Fibroblast of lung (primary cell): ENCODE measurements at regions not wholly inside any gene's neighbourhood (a gene's known extent, or its start where the extent isn't known, plus 50 kb on each side); places are given as distances from the start of the nearest gene placed in this dataset.
A peak's percentile ranks its signal among the peaks of the same experiment; 100 is the strongest.

Source experiments
- DNase-seq, 2 donors: peaks; one replicate each; pipeline versions ENCODE4 v3.0.0 to v3.0.0-alpha.2; 2010; ENCODE audit warnings: low read depth in 2 of 2
- H2AFZ ChIP-seq: 2 replicates; pipeline ENCODE4 v1.5.1; 2012; ENCODE audit warnings: low read length, control low read depth, inconsistent platforms
- H3K27ac ChIP-seq: 2 replicates; pipeline ENCODE4 v1.5.1; 2011; ENCODE audit warnings: low read length, control low read depth; ENCODE audit not compliant: insufficient read depth
- H3K27me3 ChIP-seq: 2 replicates; pipeline ENCODE4 v1.5.1; 2011; ENCODE audit warnings: mild to moderate bottlenecking, low read length; ENCODE audit not compliant: control insufficient read depth, insufficient read depth
- H3K36me3 ChIP-seq: 2 replicates; pipeline ENCODE4 v1.5.1; 2011; ENCODE audit warnings: low read length; ENCODE audit not compliant: control insufficient read depth, insufficient read depth
- H3K4me1 ChIP-seq: 2 replicates; pipeline ENCODE4 v1.5.1; 2011; ENCODE audit warnings: low read length; ENCODE audit not compliant: control insufficient read depth, insufficient read depth; ENCODE audit errors: extremely low read depth
- H3K4me2 ChIP-seq: 2 replicates; pipeline ENCODE4 v1.5.1; 2011; ENCODE audit warnings: low read length, control low read depth; ENCODE audit not compliant: insufficient read depth; ENCODE audit errors: extremely low read depth
- H3K4me3 ChIP-seq, 4 experiments: fragments of 200-600 bp in 1 of 4; sonication (generic) in 1 of 4; replicated peaks in 1 of 4; 2 replicates each; pipeline ENCODE4 v1.5.1; 2011 to 2016; ENCODE audit warnings: low read length in 4 of 4, low read depth in 3 of 4, mild to moderate bottlenecking in 3 of 4, control low read depth in 2 of 4, inconsistent platforms in 1 of 4, mixed read lengths in 1 of 4; ENCODE audit not compliant: insufficient read depth in 1 of 4; ENCODE audit errors: control extremely low read depth in 1 of 4
- H3K79me2 ChIP-seq: 2 replicates; pipeline ENCODE4 v1.5.1; 2012; ENCODE audit warnings: mild to moderate bottlenecking, low read length, inconsistent platforms; ENCODE audit not compliant: control insufficient read depth, insufficient read depth
- H3K9ac ChIP-seq: 2 replicates; pipeline ENCODE4 v1.5.1; 2011; ENCODE audit warnings: mild to moderate bottlenecking, low read length, control low read depth; ENCODE audit not compliant: insufficient read depth
- H3K9me3 ChIP-seq: 2 replicates; pipeline ENCODE4 v1.5.1; 2012; ENCODE audit warnings: low read depth, low read length; ENCODE audit not compliant: control insufficient read depth, insufficient read depth
- H4K20me1 ChIP-seq: 2 replicates; pipeline ENCODE4 v1.5.1; 2011; ENCODE audit warnings: low read length; ENCODE audit not compliant: control insufficient read depth, insufficient read depth; ENCODE audit errors: extremely low read depth
- EZH2 ChIP-seq: IDR thresholded peaks from 2 replicates; pipeline ENCODE4 v1.5.1; 2012; ENCODE audit warnings: low read length, control low read depth, mild to moderate bottlenecking; ENCODE audit errors: missing control alignments
- TF ChIP-seq, protein P1 (sequence below), 2 donors: IDR thresholded peaks in 1 of 2; conservative IDR thresholded peaks in 1 of 2; 1 replicate in 1 of 2; 2 replicates in 1 of 2; pipeline ENCODE4 v1.5.1; 2011 to 2012; ENCODE audit warnings: low read length in 2 of 2, control low read depth in 1 of 2, inconsistent platforms in 1 of 2, low read depth in 1 of 2, mild to moderate bottlenecking in 1 of 2

GRCh38 chr4:98796991-98797390 is 131.9 kb downstream of the EIF4E start:
- Histone ChIP-seq H3K4me2 (no peak overlapping the region), H3K27ac (no peak overlapping the region), H3K27me3 (peaks cover 2% of the 10 kb centered on the region), H4K20me1 (no peaks in the 10 kb centered on the region), H3K4me1 (no peaks in the 10 kb centered on the region), H3K36me3 (no peaks in the 10 kb centered on the region), H3K79me2 (no peaks in the 10 kb centered on the region), H2AFZ (no peak overlapping the region), H3K4me3 (no peak overlapping the region), H3K9ac (no peak overlapping the region), H3K9me3 (no peaks in the 10 kb centered on the region)
- TF ChIP-seq, protein P1, sequence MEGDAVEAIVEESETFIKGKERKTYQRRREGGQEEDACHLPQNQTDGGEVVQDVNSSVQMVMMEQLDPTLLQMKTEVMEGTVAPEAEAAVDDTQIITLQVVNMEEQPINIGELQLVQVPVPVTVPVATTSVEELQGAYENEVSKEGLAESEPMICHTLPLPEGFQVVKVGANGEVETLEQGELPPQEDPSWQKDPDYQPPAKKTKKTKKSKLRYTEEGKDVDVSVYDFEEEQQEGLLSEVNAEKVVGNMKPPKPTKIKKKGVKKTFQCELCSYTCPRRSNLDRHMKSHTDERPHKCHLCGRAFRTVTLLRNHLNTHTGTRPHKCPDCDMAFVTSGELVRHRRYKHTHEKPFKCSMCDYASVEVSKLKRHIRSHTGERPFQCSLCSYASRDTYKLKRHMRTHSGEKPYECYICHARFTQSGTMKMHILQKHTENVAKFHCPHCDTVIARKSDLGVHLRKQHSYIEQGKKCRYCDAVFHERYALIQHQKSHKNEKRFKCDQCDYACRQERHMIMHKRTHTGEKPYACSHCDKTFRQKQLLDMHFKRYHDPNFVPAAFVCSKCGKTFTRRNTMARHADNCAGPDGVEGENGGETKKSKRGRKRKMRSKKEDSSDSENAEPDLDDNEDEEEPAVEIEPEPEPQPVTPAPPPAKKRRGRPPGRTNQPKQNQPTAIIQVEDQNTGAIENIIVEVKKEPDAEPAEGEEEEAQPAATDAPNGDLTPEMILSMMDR (conservative IDR thresholded peaks at IDR 0.05 in 1 of 2, IDR thresholded peaks at IDR 0.05 in 1 of 2; ENCODE audit: low read depth in 1 of 2, low read length in 2 of 2): no peak
- TF ChIP-seq EZH2: no peak
- DNase-seq: no peak

DNA sequence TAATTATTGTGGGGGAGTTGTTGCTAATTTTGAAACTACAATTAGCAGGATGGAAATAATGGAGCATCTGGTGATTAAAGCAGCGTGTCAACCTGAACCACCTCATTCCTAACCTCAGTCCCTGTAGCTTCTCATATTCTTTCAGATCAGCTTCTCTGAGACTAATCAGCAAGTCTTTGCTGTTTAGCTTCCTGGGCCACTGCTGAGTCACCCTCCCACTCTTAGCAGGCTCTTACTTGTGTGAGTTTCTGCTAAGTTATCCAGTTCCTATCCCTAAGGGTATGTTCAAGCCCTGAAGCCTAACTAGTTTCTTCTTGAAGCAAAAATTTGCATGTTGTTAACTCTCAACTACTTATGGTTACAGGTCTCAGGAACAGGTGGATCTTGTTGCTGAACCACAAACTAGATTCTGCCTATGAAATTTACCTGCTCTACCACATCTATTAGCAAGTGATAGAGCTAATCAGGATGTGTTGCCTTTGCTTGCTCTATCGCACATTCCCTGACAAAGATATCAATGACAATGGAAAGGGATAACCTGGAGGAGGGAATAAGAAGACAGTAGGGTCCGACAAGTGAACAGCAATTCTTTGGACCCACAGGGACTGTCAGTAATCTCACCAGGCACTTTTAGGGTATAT is 134.2 kb downstream of the EIF4E start:
- H3K27ac ChIP-seq: no peak overlapping the region
- H4K20me1 ChIP-seq: no peaks in the 10 kb centered on the region
- H3K36me3 ChIP-seq: no peaks in the 10 kb centered on the region
- H3K9me3 ChIP-seq: no peaks in the 10 kb centered on the region
- no peaks in the 10 kb centered on the region for H3K4me1 ChIP-seq
- TF ChIP-seq, protein P1 (conservative IDR thresholded peaks at IDR 0.05 in 1 of 2, IDR thresholded peaks at IDR 0.05 in 1 of 2; ENCODE audit: low read depth in 1 of 2, low read length in 2 of 2): no peak
- TF ChIP-seq EZH2: no peak
- no peak overlapping the region for H3K4me3 ChIP-seq
- peak in 1 of 2 donors; percentile 81 for DNase-seq
- H3K79me2 ChIP-seq: no peaks in the 10 kb centered on the region
- no peak overlapping the region for H3K9ac ChIP-seq
- H3K4me2 ChIP-seq: no peak overlapping the region
- peaks cover 2% of the 10 kb centered on the region for H3K27me3 ChIP-seq
- H2AFZ ChIP-seq: no peak overlapping the region

DNA sequence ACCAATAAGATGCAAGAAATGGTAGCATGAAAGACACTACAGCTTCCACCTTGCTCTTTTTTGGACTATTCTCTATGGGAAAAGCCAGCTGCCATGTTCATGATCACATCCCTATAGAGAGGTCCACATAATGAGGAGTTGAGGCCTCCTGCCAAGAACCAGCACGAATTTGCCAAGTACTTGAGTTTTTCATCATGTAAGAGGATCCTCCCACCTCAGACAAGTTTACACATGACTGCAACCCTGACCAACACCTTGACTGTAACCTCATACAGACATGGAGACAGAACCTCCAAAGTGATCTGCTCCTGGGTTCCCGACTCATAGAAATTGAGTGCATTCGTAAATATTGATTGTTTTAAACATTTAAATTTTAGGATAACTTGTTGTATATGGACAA is 135.2 kb upstream of the TSPAN5 start:
- no peaks in the 10 kb centered on the region for H4K20me1 ChIP-seq
- DNase-seq: peak in 1 of 2 donors; percentile 6
- no peak overlapping the region for H3K27ac ChIP-seq
- no peak overlapping the region for H3K9ac ChIP-seq
- H3K4me1 ChIP-seq: no peaks in the 10 kb centered on the region
- peaks cover 2% of the 10 kb centered on the region for H3K27me3 ChIP-seq
- H3K9me3 ChIP-seq: no peaks in the 10 kb centered on the region
- no peaks in the 10 kb centered on the region for H3K79me2 ChIP-seq
- H3K36me3 ChIP-seq: no peaks in the 10 kb centered on the region
- no peak for TF ChIP-seq EZH2
- TF ChIP-seq, protein P1 (conservative IDR thresholded peaks at IDR 0.05 in 1 of 2, IDR thresholded peaks at IDR 0.05 in 1 of 2; ENCODE audit: low read depth in 1 of 2, low read length in 2 of 2): no peak
- H2AFZ ChIP-seq: no peak overlapping the region
- H3K4me2 ChIP-seq: no peak overlapping the region
- H3K4me3 ChIP-seq: no peak overlapping the region
